Stimulated activated CD4-positive, alpha-beta T cell treated with anti-CD3 and anti-CD28 coated beads, Interleukin-15, amount 100 ng/mL, for 48 hours (primary cell): ENCODE measurements at regions not wholly inside any gene's neighbourhood (a gene's known extent, or its start where the extent isn't known, plus 50 kb on each side); places are given as distances from the start of the nearest gene placed in this dataset.

Experiments
- DNase-seq, 2 donors: peaks; one replicate each; pipeline ENCODE4 v3.0.0-alpha.2; 2020; ENCODE audit warnings: low read depth in 2 of 2

DNA sequence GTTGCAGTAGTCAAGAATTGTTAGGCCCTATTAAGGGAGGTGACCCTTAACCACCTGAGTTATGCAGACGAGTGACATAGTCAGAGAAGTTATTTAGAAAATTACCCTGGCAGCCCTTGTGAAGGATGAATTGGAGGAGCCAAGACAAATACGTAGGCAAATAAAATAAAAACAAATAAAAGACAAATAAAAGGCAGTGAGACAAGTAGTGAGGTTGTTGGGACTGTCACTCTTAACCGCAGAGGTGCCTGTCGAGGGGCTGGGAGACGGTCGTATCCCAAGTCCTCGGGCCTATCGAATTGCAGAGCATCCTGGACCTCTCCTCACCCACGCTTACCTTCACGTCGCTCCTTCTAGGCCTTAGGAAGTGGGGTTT is 58.0 kb upstream of the ZC4H2 start:
- no peak for DNase-seq
